ENCODE measurements at regions not wholly inside any gene's neighbourhood (a gene's known extent, or its start where the extent isn't known, plus 50 kb on each side); places are given as distances from the start of the nearest gene placed in this dataset.

- no peak for TF ChIP-seq POLR2A (IDR thresholded peaks at IDR 0.05)
- no peak for TF ChIP-seq CTCF (IDR thresholded peaks at IDR 0.05)
- H3K4me3 ChIP-seq, result no peak overlapping the region
- H3K36me3 ChIP-seq (replicated peaks in 1 of 2), result no peaks in the 10 kb centered on the region
- H3K4me1 ChIP-seq (replicated peaks in 1 of 2), result no peaks in the 10 kb centered on the region
- DNase-seq, result no peak
- WGBS, 4 donors, result 49 to 74% (median 54%) methylated on average over 1 of the region's 1 CpG
- H3K27me3 ChIP-seq, result no peaks in the 10 kb centered on the region
- intact Hi-C loops (cut with DNase I), result no loop called here
- H3K9me3 ChIP-seq (replicated peaks in 1 of 3), result no peaks in the 10 kb centered on the region
- no peak overlapping the region for H3K27ac ChIP-seq
These were observed 978.1 kb downstream of the TMEM182 start for GRCh38 chr2:103739921-103740320.

GRCh38 chr2:103740631-103741030, 978.8 kb downstream of the TMEM182 start:
- Histone ChIP-seq H3K4me3 (no peak overlapping the region), H3K4me1 (replicated peaks in 1 of 2) (no peaks in the 10 kb centered on the region), H3K36me3 (replicated peaks in 1 of 2) (no peaks in the 10 kb centered on the region), H3K9me3 (replicated peaks in 1 of 3) (no peaks in the 10 kb centered on the region), H3K27ac (no peak overlapping the region), H3K27me3 (no peaks in the 10 kb centered on the region)
- 71 to 88% (median 83%) methylated on average over 1 of the region's 1 CpG for WGBS, 4 donors
- intact Hi-C loops (cut with DNase I), result no loop called here
- TF ChIP-seq POLR2A (IDR thresholded peaks at IDR 0.05) (no peak), CTCF (IDR thresholded peaks at IDR 0.05) (no peak)
- no peak for DNase-seq

GRCh38 chr2:103743195-103743594, 981.4 kb downstream of the TMEM182 start:
- H3K4me3 ChIP-seq, result no peak overlapping the region
- no peak for DNase-seq
- H3K27me3 ChIP-seq, result no peaks in the 10 kb centered on the region
- no peaks in the 10 kb centered on the region for H3K9me3 ChIP-seq (replicated peaks in 1 of 3)
- intact Hi-C loops (cut with DNase I), result no loop called here
- H3K36me3 ChIP-seq (replicated peaks in 1 of 2), result no peaks in the 10 kb centered on the region
- H3K4me1 ChIP-seq (replicated peaks in 1 of 2), result no peaks in the 10 kb centered on the region
- no peak overlapping the region for H3K27ac ChIP-seq
- TF ChIP-seq CTCF (IDR thresholded peaks at IDR 0.05) (no peak), POLR2A (IDR thresholded peaks at IDR 0.05) (no peak)

- Histone ChIP-seq H3K36me3 (replicated peaks in 1 of 2) (no peaks in the 10 kb centered on the region), H3K9me3 (replicated peaks in 1 of 3) (no peaks in the 10 kb centered on the region), H3K27ac (no peak overlapping the region), H3K4me3 (no peak overlapping the region), H3K27me3 (no peaks in the 10 kb centered on the region), H3K4me1 (replicated peaks in 1 of 2) (no peaks in the 10 kb centered on the region)
- intact Hi-C loops (cut with DNase I), result no loop called here
- no peak for TF ChIP-seq POLR2A (IDR thresholded peaks at IDR 0.05)
- no peak for TF ChIP-seq CTCF (IDR thresholded peaks at IDR 0.05)
- WGBS, 4 donors, result 61 to 74% (median 63%) methylated on average over 2 of the region's 2 CpGs
- DNase-seq, result no peak
These were observed 992.7 kb downstream of the TMEM182 start for GRCh38 chr2:103754530-103754929.
